ENCODE measurements at regions not wholly inside any gene's neighbourhood (a gene's known extent, or its start where the extent isn't known, plus 50 kb on each side); places are given as distances from the start of the nearest gene placed in this dataset.
"Not testable (repeated sequence)": the region's sequence is repeated elsewhere in the genome, so short reads cannot be mapped to it uniquely, and the experiment has no call there.

DNA sequence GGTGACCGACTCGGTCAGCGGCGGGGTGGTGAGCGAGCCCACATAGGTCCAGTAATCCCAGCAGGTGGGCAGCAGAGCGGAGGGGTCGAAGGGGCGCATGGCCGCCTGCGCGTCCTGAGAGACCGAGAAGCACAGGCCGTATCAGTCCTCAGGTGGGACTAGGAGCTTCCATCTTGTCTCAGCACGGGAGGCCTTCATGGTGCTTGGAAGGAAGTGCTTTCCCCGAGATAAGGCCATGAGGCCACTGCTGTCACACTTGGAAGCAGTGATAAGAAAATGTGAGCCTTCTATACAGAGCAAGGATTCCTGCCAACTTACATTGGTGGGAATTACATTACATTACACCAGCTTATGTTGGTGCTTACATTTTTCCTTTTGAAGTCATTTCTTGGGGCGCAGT lies 62.6 kb upstream of the METTL9 start:
- DNase-seq: not testable (repeated sequence)

DNA sequence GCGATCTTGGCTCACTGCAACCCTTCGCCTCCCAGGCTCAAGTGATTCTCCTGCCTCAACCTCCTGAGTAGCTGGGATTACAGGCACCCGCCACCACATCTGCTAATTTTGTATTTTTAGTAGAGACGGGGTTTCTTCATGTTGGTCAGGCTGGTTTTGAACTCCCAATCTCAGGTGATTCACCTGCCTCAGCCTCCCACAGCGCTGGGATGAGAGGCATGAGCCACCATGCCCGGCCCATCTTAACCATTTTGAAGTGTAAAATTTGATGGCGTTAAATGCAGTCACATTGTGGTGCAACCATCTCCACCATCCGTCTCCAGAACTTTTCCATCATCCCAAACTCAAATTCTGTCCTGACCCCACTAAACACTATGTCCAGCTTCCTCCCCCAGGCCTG lies 61.8 kb upstream of the METTL9 start:
- not testable (repeated sequence) for DNase-seq

DNA sequence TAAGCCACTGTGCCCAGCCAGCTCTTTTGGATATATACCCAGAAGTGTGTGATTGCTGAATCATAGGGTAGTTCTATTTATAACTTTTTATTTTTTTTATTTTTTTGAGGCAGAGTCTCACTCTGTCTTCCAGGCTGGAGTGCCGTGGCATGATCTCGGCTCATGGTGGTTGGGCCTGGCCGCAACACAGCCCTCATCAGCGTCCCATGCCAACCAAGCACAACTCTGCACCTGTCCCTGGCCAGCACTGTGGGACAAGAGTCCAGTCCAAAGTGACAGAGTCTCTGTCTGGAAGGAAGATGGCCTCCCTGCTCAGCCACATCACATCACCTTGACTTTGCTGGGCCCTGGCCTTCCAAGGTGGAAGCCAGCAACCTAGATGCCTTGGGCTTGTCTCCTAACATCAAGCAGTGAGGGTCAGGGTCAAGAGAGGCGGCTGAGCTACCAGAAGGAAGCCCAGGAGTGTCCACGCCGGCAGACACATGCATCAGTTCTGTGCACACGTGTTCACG lies 60.2 kb upstream of the METTL9 start:
- DNase-seq: not testable (repeated sequence)

DNA sequence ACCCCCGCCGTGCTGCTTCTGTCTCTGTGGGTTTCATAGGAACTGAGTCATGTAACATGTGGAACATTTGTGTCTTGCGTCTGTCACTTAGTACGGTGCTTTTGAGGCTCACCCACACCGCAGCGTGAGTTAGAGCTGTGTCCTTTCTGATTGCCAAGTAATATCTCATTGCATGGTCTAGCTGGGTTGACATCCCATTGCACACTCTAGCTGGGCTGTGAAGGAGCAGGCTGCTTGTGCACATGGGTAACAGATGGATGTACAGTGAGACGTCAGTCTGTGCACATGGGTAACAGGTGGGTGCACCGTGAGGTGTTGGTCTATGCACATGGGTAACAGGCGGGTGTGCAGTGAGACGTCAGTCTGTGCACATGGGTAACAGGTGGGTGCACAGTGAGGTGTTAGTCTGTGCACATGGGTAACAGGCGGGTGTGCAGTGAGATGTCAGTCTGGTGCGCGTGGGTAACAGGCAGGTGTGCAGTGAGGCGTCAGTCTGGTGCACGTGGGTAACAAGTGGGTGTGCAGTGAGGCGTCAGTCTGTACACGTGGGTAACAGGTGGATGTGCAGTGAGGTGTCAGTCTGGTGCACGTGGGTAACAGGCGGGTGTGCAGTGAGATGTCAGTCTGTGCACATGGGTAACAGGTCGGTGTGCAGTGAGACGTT lies 58.5 kb upstream of the METTL9 start:
- DNase-seq: not testable (repeated sequence)

- DNase-seq: not testable (repeated sequence)
Observed at GRCh38 chr16:21541611-21542051, 57.7 kb upstream of the METTL9 start.

GRCh38 chr16:21542075-21542474 lies 57.3 kb upstream of the METTL9 start:
- DNase-seq: not testable (repeated sequence)

GRCh38 chr16:21542491-21543124 lies 56.8 kb upstream of the METTL9 start:
- not testable (repeated sequence) for DNase-seq

- DNase-seq: not testable (repeated sequence)
Observed at GRCh38 chr16:21543151-21543836, 56.1 kb upstream of the METTL9 start.

DNA sequence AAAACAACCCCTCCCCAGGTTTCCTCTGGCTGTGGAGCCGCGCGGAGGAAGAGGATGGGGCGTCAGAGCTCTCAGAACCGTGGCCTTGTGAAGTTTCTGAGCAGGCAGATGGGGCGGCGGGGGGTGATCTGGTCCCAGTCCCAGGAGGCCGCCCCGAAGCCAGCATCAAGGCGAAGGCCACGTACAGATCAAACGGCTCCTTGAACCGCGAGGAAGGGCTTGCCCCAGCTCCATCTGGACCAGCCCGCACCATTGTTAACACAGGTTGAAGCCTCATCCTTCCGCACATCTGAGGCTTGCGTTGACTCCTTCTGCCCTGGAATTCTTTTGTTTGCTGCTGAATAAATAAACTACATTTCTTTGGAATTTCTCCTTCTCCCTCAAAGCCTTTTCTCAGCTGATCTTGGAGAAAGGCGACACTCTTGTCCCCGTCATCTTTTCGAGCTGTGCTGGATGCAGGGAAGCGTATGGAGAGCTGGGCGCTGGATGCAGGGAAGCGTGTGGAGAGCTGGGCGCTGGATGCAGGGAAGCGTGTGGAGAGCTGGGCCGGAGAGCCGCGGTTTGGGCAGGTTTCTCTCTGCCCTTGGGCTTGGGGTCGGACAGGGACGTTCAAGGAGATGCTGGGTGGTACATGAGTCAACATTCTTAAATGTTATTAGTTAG lies 53.6 kb upstream of the METTL9 start:
- DNase-seq: not testable (repeated sequence)

DNA sequence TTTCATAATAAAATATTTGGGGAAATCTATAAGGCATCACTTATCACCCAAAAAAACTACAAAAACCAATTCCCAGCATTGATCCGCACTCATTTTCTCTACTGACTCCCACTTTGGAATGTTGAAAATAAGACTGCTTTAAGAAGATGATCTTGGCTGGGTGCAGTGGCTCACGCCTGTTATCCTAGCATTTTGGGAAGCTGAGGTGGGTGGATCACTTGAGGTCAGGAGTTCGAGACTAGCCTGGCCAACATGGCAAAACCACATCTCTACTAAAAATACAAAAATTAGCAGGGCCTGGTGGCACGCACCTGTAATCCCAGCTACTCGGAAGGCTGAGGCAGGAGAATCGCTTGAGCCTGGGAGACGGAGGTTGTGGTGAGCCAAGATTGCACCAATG lies 50.0 kb upstream of the METTL9 start:
- not testable (repeated sequence) for DNase-seq

Measured in HCEC 1CT (cell line).